22Rv1 (cell line): ENCODE measurements at regions not wholly inside any gene's neighbourhood (a gene's known extent, or its start where the extent isn't known, plus 50 kb on each side); places are given as distances from the start of the nearest gene placed in this dataset.

Experiments
- ZFX ChIP-seq: fragments of 450-650 bp; IDR thresholded peaks from 2 replicates; pipeline ENCODE4 v1.6.1; 2017; ENCODE audit warnings: antibody characterized with exemption, borderline replicate concordance
- TF ChIP-seq, protein P1 (sequence below): fragments of 450-650 bp; IDR thresholded peaks from 2 replicates; pipeline ENCODE4 v1.5.1; 2017; ENCODE audit warnings: mild to moderate bottlenecking

- TF ChIP-seq, protein P1, sequence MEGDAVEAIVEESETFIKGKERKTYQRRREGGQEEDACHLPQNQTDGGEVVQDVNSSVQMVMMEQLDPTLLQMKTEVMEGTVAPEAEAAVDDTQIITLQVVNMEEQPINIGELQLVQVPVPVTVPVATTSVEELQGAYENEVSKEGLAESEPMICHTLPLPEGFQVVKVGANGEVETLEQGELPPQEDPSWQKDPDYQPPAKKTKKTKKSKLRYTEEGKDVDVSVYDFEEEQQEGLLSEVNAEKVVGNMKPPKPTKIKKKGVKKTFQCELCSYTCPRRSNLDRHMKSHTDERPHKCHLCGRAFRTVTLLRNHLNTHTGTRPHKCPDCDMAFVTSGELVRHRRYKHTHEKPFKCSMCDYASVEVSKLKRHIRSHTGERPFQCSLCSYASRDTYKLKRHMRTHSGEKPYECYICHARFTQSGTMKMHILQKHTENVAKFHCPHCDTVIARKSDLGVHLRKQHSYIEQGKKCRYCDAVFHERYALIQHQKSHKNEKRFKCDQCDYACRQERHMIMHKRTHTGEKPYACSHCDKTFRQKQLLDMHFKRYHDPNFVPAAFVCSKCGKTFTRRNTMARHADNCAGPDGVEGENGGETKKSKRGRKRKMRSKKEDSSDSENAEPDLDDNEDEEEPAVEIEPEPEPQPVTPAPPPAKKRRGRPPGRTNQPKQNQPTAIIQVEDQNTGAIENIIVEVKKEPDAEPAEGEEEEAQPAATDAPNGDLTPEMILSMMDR: no peak
- no peak for TF ChIP-seq ZFX
Measured at GRCh38 chr13:90700340-90700739, 647.1 kb upstream of the MIR17HG start.
